Epithelial cell of proximal tubule (primary cell): ENCODE measurements at regions not wholly inside any gene's neighbourhood (a gene's known extent, or its start where the extent isn't known, plus 50 kb on each side); places are given as distances from the start of the nearest gene placed in this dataset.

ENCODE experiments used
- DNase-seq: peaks from one replicate; pipeline ENCODE4 v3.0.0-alpha.2; 2011; ENCODE audit warnings: low read depth
- H3K4me3 ChIP-seq: 2 replicates; pipeline ENCODE4 v1.5.1; 2011; ENCODE audit warnings: low read depth, mild to moderate bottlenecking, low read length
- CTCF ChIP-seq: conservative IDR thresholded peaks from 2 replicates; pipeline ENCODE4 v1.5.1; 2012; ENCODE audit warnings: low read depth, mild to moderate bottlenecking, low read length

- DNase-seq = no peak
- no peak for TF ChIP-seq CTCF
- no peak overlapping the region for H3K4me3 ChIP-seq
Observed at GRCh38 chr2:240219208-240219890, 78.9 kb upstream of the OTOS start.

DNA sequence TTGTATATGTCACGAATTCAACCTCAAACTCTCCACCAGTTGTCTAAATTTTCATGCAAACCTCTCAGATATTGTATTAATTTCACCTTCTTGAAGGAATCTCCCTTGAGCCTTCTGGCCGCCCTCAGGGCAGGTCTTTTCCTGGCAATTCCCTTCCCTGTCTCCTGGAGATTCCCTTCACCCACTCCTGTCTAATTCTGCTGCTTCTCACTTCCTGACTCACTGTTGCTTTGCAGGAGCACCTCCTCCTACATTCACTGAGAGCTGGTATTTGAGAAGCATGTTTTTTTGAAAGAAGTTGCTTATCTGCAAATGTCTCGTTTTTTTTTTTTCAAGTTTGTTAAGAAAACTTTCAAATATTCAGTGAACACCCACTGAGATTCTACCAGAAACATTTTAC, 79.9 kb upstream of the OTOS start:
- no peak overlapping the region for H3K4me3 ChIP-seq
- DNase-seq = peak; percentile 56
- no peak for TF ChIP-seq CTCF

DNA sequence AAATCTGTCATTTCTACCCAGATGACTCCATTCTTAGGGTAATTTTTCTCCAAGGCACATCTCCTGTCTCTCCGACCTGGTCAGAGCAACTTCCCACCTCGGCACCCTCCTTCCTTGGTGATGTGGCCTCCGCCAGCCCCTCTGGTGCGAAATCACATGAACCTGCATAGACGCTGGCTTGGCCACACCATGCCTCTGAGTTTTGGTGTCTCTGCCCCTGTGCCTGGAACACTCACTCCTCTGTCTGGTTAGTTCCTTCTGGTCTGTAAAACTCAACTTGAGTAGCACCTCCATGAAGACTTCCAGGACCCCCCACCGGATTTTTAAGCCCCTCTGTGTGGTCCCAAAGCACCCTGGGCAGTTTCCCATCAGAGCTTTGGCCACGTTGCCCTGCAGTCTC, 83.2 kb upstream of the OTOS start:
- H3K4me3 ChIP-seq = no peak overlapping the region
- DNase-seq = no peak
- no peak for TF ChIP-seq CTCF

DNA sequence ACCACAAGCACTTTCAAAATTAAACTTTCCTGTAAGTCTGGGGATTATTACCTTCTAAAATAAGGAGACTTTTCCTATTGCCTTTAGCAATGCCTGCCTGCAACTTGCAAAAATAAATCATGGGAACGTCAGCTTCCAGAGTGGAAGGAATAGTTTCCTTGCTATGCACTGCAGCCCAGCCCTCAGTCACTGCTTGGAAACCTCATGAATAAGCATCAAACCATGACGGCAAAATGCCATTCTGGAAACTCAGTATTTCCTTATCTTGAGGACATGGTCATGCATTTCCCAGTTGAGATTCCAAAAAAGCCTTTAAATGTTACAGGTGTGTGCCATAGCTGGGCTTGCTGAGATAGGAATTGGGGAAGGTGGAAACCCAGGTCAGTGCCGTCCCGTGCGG, 84.2 kb upstream of the OTOS start:
- H3K4me3 ChIP-seq = no peak overlapping the region
- DNase-seq = peak; percentile 79
- no peak for TF ChIP-seq CTCF

GRCh38 chr2:240225131-240225530, 84.7 kb upstream of the OTOS start:
- no peak for TF ChIP-seq CTCF
- no peak overlapping the region for H3K4me3 ChIP-seq
- no peak for DNase-seq

DNA sequence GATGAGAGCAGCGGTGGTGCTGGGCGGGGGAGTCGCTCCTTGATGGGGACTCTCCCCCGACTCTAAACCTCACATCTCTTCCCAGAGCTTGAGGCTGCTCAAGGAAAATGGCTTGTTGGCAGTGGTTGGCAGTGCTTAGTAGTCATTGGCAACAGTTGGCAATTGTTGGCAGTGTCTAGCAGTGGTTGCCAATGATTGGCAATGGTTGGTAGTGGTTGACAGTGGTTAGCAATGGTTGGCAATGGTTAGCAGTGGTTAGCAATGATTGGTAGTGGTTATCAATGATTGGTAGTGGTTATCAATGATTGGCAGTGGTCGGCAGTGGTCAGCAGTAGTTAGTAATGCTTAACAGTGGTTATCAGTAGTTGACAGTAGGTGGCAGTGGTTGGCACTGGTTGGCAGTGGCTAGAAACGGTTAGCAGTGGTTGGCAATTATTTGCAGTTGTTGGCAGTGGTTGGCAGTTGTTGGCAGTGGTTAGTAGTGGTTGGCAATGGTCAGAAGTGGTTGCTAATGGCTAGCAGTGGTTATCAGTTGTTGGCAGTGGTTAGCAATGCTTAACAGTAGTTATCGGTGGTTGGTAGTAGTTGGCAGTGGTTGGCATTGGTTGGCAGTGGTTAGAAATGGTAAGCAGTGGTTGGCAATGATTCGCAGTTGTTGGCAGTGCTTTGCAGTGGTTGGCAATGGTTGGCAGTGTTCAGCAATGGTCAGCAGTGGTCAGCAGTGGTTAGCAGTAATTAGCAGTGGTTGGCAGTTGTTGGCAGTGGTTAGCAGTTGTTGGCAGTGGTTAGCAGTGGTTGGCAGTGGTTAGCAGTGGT, 85.4 kb upstream of the OTOS start:
- DNase-seq = no peak
- no peak overlapping the region for H3K4me3 ChIP-seq
- peak; percentile 25 for TF ChIP-seq CTCF
